ENCODE measurements at regions not wholly inside any gene's neighbourhood (a gene's known extent, or its start where the extent isn't known, plus 50 kb on each side); places are given as distances from the start of the nearest gene placed in this dataset.

DNA sequence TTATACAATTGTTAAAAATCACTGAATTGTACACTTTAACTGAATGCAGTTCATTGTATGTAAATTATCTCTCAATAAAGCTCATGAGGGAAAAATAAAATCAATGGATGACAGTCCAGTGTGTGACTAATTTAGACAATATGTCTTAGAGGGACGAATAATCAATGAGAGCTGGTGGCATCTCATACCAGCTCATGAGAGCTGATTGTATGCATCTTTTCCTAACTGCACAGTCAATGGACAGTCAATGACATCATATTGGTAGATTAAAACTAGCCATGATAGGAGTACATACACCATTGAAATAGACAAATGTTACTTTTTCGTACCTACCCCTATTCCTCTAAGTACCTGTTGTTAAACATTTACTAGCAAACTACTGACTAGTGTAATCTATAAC lies 946.1 kb downstream of the SQOR start:
- TF ChIP-seq, protein P1, sequence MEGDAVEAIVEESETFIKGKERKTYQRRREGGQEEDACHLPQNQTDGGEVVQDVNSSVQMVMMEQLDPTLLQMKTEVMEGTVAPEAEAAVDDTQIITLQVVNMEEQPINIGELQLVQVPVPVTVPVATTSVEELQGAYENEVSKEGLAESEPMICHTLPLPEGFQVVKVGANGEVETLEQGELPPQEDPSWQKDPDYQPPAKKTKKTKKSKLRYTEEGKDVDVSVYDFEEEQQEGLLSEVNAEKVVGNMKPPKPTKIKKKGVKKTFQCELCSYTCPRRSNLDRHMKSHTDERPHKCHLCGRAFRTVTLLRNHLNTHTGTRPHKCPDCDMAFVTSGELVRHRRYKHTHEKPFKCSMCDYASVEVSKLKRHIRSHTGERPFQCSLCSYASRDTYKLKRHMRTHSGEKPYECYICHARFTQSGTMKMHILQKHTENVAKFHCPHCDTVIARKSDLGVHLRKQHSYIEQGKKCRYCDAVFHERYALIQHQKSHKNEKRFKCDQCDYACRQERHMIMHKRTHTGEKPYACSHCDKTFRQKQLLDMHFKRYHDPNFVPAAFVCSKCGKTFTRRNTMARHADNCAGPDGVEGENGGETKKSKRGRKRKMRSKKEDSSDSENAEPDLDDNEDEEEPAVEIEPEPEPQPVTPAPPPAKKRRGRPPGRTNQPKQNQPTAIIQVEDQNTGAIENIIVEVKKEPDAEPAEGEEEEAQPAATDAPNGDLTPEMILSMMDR (IDR thresholded peaks at IDR 0.05) = no peak
- no peak for TF ChIP-seq ZFX (IDR thresholded peaks at IDR 0.05; ENCODE audit: borderline replicate concordance)
